ENCODE measurements at regions not wholly inside any gene's neighbourhood (a gene's known extent, or its start where the extent isn't known, plus 50 kb on each side); places are given as distances from the start of the nearest gene placed in this dataset.

DNA sequence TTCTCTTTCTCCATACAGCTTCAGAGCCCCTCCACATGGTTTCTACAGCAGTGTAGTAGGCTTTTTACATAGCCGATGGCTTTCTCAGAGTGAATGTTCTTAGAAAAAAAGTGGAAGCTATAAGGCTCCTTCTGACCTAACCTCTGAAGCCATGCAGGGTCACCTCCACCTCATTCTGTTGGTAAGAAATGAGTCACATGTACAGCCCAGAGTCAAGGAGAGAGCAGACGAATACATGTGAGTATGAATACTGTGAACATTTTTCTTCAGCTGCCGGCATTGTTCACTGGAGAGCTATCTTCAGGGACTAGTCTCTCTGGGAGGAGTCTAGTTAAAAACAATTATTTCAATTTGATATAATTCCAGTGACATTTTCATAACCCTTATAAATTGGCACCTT lies 68.2 kb upstream of the THRB start:
- TF ChIP-seq POLR2A (IDR thresholded peaks at IDR 0.05) (no peak), CTCF (IDR thresholded peaks at IDR 0.05) (no peak)

All from right lobe of liver (tissue), 4 donors.